ENCODE measurements at regions not wholly inside any gene's neighbourhood (a gene's known extent, or its start where the extent isn't known, plus 50 kb on each side); places are given as distances from the start of the nearest gene placed in this dataset.
"Not testable (repeated sequence)": the region's sequence is repeated elsewhere in the genome, so short reads cannot be mapped to it uniquely, and the experiment has no call there.

DNA sequence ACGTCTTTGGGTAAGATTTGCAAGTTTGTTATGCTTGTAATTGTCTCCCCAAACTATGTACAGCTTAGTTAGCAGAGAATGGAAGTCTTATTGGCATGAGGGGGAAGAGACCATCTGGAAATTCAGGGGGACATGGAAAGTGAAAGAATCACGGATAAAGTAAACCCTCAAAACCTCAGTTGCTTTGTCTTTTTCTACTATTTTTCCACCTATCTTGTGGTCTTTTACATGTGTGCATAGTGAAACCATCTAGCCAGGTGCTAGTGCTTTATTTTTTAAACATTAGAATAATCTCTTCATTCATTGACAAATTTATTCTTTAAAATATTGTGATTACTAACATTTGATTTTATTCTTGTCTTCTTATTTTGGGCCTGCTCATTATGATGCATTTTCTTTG, 441.1 kb upstream of the RORB start:
- Histone ChIP-seq H3K79me2 (ENCODE audit: control insufficient read depth, insufficient read depth, low read length) (no peaks in the 10 kb centered on the region), H3K9me3 (ENCODE audit: control extremely low read depth in 1 of 3, control insufficient read depth in 2 of 3, insufficient read depth in 1 of 3, low read length in 2 of 3) (no peaks in the 10 kb centered on the region), H3K27me3 (replicated peaks in 1 of 4; ENCODE audit: control extremely low read depth in 1 of 4, control insufficient read depth in 3 of 4, insufficient read depth in 4 of 4, low read length in 3 of 4) (no peaks in the 10 kb centered on the region), H3K4me1 (ENCODE audit: control insufficient read depth in 2 of 2, insufficient read depth in 2 of 2, low read length in 2 of 2) (no peaks in the 10 kb centered on the region), H3K4me2 (replicated peaks; ENCODE audit: low read depth, low read length, poor library complexity, severe bottlenecking) (no peak overlapping the region), H2AFZ (ENCODE audit: insufficient read depth, low read depth, low read length, poor library complexity, severe bottlenecking) (no peak overlapping the region), H4K20me1 (ENCODE audit: control insufficient read depth, insufficient read depth, low read length, poor library complexity, severe bottlenecking) (no peaks in the 10 kb centered on the region), H3K4me3 (ENCODE audit: control extremely low read depth in 1 of 5, extremely low read depth in 1 of 5, insufficient read depth in 1 of 5, low read depth in 2 of 5, low read length in 4 of 5) (no peak overlapping the region), H3K27ac (ENCODE audit: low read length in 2 of 2) (no peak overlapping the region), H3K36me3 (replicated peaks in 1 of 2; ENCODE audit: control extremely low read depth in 1 of 2, control insufficient read depth in 1 of 2, extremely low read depth in 1 of 2, insufficient read depth in 2 of 2, low read length in 1 of 2) (no peaks in the 10 kb centered on the region), H3K9ac (ENCODE audit: low read length) (no peak overlapping the region)
- no CpG with 5 or more reads among the region's 2 CpGs for WGBS (ENCODE audit: insufficient coverage)
- no peak overlapping the region for H3K27ac Mint-ChIP-seq
- no peak for ATAC-seq (ENCODE audit: low read depth)
- no peaks in the 10 kb centered on the region for H3K4me1 Mint-ChIP-seq
- intact Hi-C loops (cut with micrococcal nuclease), result no loop called here
- TF ChIP-seq EZH2 (IDR thresholded peaks at IDR 0.05; ENCODE audit: borderline replicate concordance, insufficient read depth, low read depth, low read length, poor library complexity, severe bottlenecking) (no peak), CTCF (IDR thresholded peaks at IDR 0.05) (no peak)
- ChIA-PET POLR2A (no interaction called here), CTCF (no interaction called here)
- no peak for DNase-seq
- no peaks in the 10 kb centered on the region for H3K27me3 Mint-ChIP-seq
- peaks cover 6% of the 10 kb centered on the region for H3K9me3 Mint-ChIP-seq (ENCODE audit: insufficient read depth)
- H3K4me3 Mint-ChIP-seq, result no peak overlapping the region

GRCh38 chr9:74057051-74057450, 440.1 kb upstream of the RORB start:
- H3K4me2 ChIP-seq (replicated peaks; ENCODE audit: low read depth, low read length, poor library complexity, severe bottlenecking); H3K27me3 ChIP-seq (replicated peaks in 1 of 4; ENCODE audit: control extremely low read depth in 1 of 4, control insufficient read depth in 3 of 4, insufficient read depth in 4 of 4, low read length in 3 of 4); H3K4me1 Mint-ChIP-seq; H3K4me3 Mint-ChIP-seq; H2AFZ ChIP-seq (ENCODE audit: insufficient read depth, low read depth, low read length, poor library complexity, severe bottlenecking); H3K79me2 ChIP-seq (ENCODE audit: control insufficient read depth, insufficient read depth, low read length); H3K27me3 Mint-ChIP-seq; H3K9ac ChIP-seq (ENCODE audit: low read length); H3K4me3 ChIP-seq (ENCODE audit: control extremely low read depth in 1 of 5, extremely low read depth in 1 of 5, insufficient read depth in 1 of 5, low read depth in 2 of 5, low read length in 4 of 5); POLR2A ChIA-PET; H3K27ac Mint-ChIP-seq; H3K27ac ChIP-seq (ENCODE audit: low read length in 2 of 2); H3K4me1 ChIP-seq (ENCODE audit: control insufficient read depth in 2 of 2, insufficient read depth in 2 of 2, low read length in 2 of 2); H3K9me3 ChIP-seq (ENCODE audit: control extremely low read depth in 1 of 3, control insufficient read depth in 2 of 3, insufficient read depth in 1 of 3, low read length in 2 of 3); H3K9me3 Mint-ChIP-seq (ENCODE audit: insufficient read depth); CTCF ChIA-PET; ATAC-seq (ENCODE audit: low read depth); intact Hi-C loops (cut with micrococcal nuclease); DNase-seq; H4K20me1 ChIP-seq (ENCODE audit: control insufficient read depth, insufficient read depth, low read length, poor library complexity, severe bottlenecking); H3K36me3 ChIP-seq (replicated peaks in 1 of 2; ENCODE audit: control extremely low read depth in 1 of 2, control insufficient read depth in 1 of 2, extremely low read depth in 1 of 2, insufficient read depth in 2 of 2, low read length in 1 of 2): not testable (repeated sequence)
